H9 (cell line): ENCODE measurements at regions not wholly inside any gene's neighbourhood (a gene's known extent, or its start where the extent isn't known, plus 50 kb on each side); places are given as distances from the start of the nearest gene placed in this dataset.

ENCODE experiments used
- DNase-seq: peaks from one replicate; pipeline ENCODE4 v3.0.0-alpha.2; 2017
- H2AFZ ChIP-seq: one replicate; pipeline ENCODE4 v1.6.1; 2013; ENCODE audit warnings: mild to moderate bottlenecking, low read length, control low read depth, moderate library complexity
- H2AK5ac ChIP-seq: 2 replicates; pipeline ENCODE4 v1.6.1; 2013; ENCODE audit warnings: low read length, control low read depth, mixed read lengths; ENCODE audit not compliant: insufficient read length
- H2BK120ac ChIP-seq: one replicate; pipeline ENCODE4 v1.6.1; 2013; ENCODE audit warnings: low read depth, mild to moderate bottlenecking, low read length, control low read depth, inconsistent platforms; ENCODE audit not compliant: poor library complexity, severe bottlenecking
- H2BK12ac ChIP-seq: 2 replicates; pipeline ENCODE4 v1.6.1; 2013; ENCODE audit warnings: low read length, control low read depth, mixed read lengths, low read depth; ENCODE audit not compliant: insufficient read length
- H2BK15ac ChIP-seq: 2 replicates; pipeline ENCODE4 v1.6.1; 2013; ENCODE audit warnings: low read depth, low read length, control low read depth
- H2BK20ac ChIP-seq: one replicate; pipeline ENCODE4 v1.6.1; 2013; ENCODE audit warnings: low read depth, mild to moderate bottlenecking, low read length, control low read depth, inconsistent platforms; ENCODE audit not compliant: poor library complexity, severe bottlenecking
- H2BK5ac ChIP-seq: 2 replicates; pipeline ENCODE4 v1.6.1; 2013; ENCODE audit warnings: low read length, control low read depth, mixed read lengths; ENCODE audit not compliant: insufficient read length
- H3K14ac ChIP-seq: 2 replicates; pipeline ENCODE4 v1.6.1; 2013; ENCODE audit warnings: low read length, control low read depth; ENCODE audit not compliant: insufficient read depth
- H3K18ac ChIP-seq: 2 replicates; pipeline ENCODE4 v1.6.1; 2013; ENCODE audit warnings: low read depth, mild to moderate bottlenecking, mixed read lengths, low read length, control low read depth; ENCODE audit not compliant: insufficient read length
- H3K23ac ChIP-seq: 2 replicates; pipeline ENCODE4 v1.6.1; 2013; ENCODE audit warnings: low read length, control low read depth, mixed read lengths, low read depth; ENCODE audit not compliant: insufficient read length
- H3K23me2 ChIP-seq: 2 replicates; pipeline ENCODE4 v1.6.1; 2013; ENCODE audit warnings: low read depth, mild to moderate bottlenecking, mixed read lengths, low read length, control low read depth; ENCODE audit not compliant: insufficient read length, poor library complexity, severe bottlenecking
- H3K27ac ChIP-seq: 2 replicates; pipeline ENCODE4 v1.5.1; 2013; ENCODE audit warnings: low read length, control low read depth, mixed read lengths, low read depth; ENCODE audit not compliant: insufficient read length
- H3K27me3 ChIP-seq: 2 replicates; pipeline ENCODE4 v1.6.1; 2013; ENCODE audit warnings: low read length, control low read depth, inconsistent platforms; ENCODE audit not compliant: insufficient read depth
- H3K4ac ChIP-seq: 2 replicates; pipeline ENCODE4 v1.6.1; 2013; ENCODE audit warnings: low read depth, mild to moderate bottlenecking, control low read depth, inconsistent platforms, low read length, moderate library complexity
- H3K4me1 ChIP-seq: 2 replicates; pipeline ENCODE4 v1.6.1; 2013; ENCODE audit warnings: low read length, control low read depth, inconsistent platforms; ENCODE audit not compliant: insufficient read depth
- H3K4me2 ChIP-seq: 2 replicates; pipeline ENCODE4 v1.6.1; 2013; ENCODE audit warnings: low read length, control low read depth, mixed read lengths; ENCODE audit not compliant: insufficient read length, insufficient read depth
- H3K56ac ChIP-seq: 2 replicates; pipeline ENCODE4 v1.6.1; 2013; ENCODE audit warnings: low read depth, mild to moderate bottlenecking, mixed read lengths, low read length, control low read depth; ENCODE audit not compliant: insufficient read length
- H3K79me1 ChIP-seq: 2 replicates; pipeline ENCODE4 v1.6.1; 2013; ENCODE audit warnings: low read depth, mild to moderate bottlenecking, moderate library complexity, low read length, control low read depth, inconsistent platforms; ENCODE audit not compliant: insufficient read depth, poor library complexity, severe bottlenecking
- H3K79me2 ChIP-seq: 2 replicates; pipeline ENCODE4 v1.6.1; 2013; ENCODE audit warnings: low read length, control low read depth, inconsistent platforms; ENCODE audit not compliant: insufficient read depth
- H3K9ac ChIP-seq: 2 replicates; pipeline ENCODE4 v1.6.1; 2013; ENCODE audit warnings: low read length, control low read depth, mixed read lengths; ENCODE audit not compliant: insufficient read length; ENCODE audit errors: extremely low read depth
- H3K9me3 ChIP-seq: one replicate; pipeline ENCODE4 v1.6.1; 2013; ENCODE audit warnings: low read depth, low read length, inconsistent platforms; ENCODE audit not compliant: control insufficient read depth
- H3T11ph ChIP-seq: one replicate; pipeline ENCODE4 v1.6.1; 2013; ENCODE audit warnings: mild to moderate bottlenecking, low read length, control low read depth, inconsistent platforms
- H4K20me1 ChIP-seq: one replicate; pipeline ENCODE4 v1.6.1; 2013; ENCODE audit not compliant: control insufficient read depth, insufficient read length, insufficient read depth
- H4K5ac ChIP-seq: 2 replicates; pipeline ENCODE4 v1.6.1; 2013; ENCODE audit warnings: low read depth, mild to moderate bottlenecking, mixed read lengths, low read length, control low read depth; ENCODE audit not compliant: insufficient read length
- H4K8ac ChIP-seq: replicated peaks from 2 replicates; pipeline ENCODE4 v1.6.1; 2013; ENCODE audit warnings: low read length, control low read depth, mixed read lengths, low read depth; ENCODE audit not compliant: insufficient read length
- H4K91ac ChIP-seq: 2 replicates; pipeline ENCODE4 v1.6.1; 2013; ENCODE audit warnings: low read depth, mild to moderate bottlenecking, moderate library complexity, mixed read lengths, low read length, control low read depth; ENCODE audit not compliant: insufficient read length
- H3K27ac Mint-ChIP-seq, 3 experiments: 2 replicates in 2 of 3; 3 replicates in 1 of 3; pipeline ENCODE4 v1.8.0; 2020 to 2021; ENCODE audit warnings: mixed read lengths in 3 of 3, mild to moderate bottlenecking in 1 of 3, moderate library complexity in 1 of 3
- H3K27me3 Mint-ChIP-seq: 2 replicates; pipeline ENCODE4 v1.8.0; 2021; ENCODE audit warnings: low read depth, mild to moderate bottlenecking, moderate library complexity, mixed read lengths
- H3K36me3 Mint-ChIP-seq, 3 experiments: 2 replicates in 2 of 3; 3 replicates in 1 of 3; pipeline ENCODE4 v1.8.0; 2020 to 2021; ENCODE audit warnings: low read depth in 3 of 3, mixed read lengths in 3 of 3; ENCODE audit not compliant: insufficient read depth in 1 of 3
- H3K4me1 Mint-ChIP-seq, 2 experiments: 2 replicates each; pipeline ENCODE4 v1.8.0; 2020; ENCODE audit warnings: mixed read lengths in 2 of 2
- H3K4me3 Mint-ChIP-seq, 2 experiments: 2 replicates in 1 of 2; 3 replicates in 1 of 2; pipeline ENCODE4 v1.8.0; 2020 to 2021; ENCODE audit warnings: mild to moderate bottlenecking in 2 of 2, mixed read lengths in 2 of 2, moderate library complexity in 1 of 2
- H3K9me3 Mint-ChIP-seq, 2 experiments: 2 replicates in 1 of 2; 3 replicates in 1 of 2; pipeline ENCODE4 v1.8.0; 2020; ENCODE audit warnings: mild to moderate bottlenecking in 2 of 2, mixed read lengths in 2 of 2, moderate library complexity in 1 of 2
- CTCF ChIP-seq: fragments of 200-600 bp; sonication (generic); conservative IDR thresholded peaks from 3 replicates; pipeline ENCODE4 v1.8.0; 2021; ENCODE audit warnings: antibody characterized with exemption, mild to moderate bottlenecking
- WGBS: extraction: QIAGEN DNeasy Blood & Tissue Kit; methylation state at CpG from one replicate; pipeline ENCODE4 v1.1.7; 2013; ENCODE audit warnings: missing lambda C conversion rate, low lambda C conversion rate, mixed read lengths; ENCODE audit not compliant: insufficient read length; ENCODE audit errors: extremely low coverage; 5-methylcytosine and 5-hydroxymethylcytosine counted together

GRCh38 chrX:6961286-6962005 is 186.1 kb upstream of the STS start:
- Histone ChIP-seq H2BK15ac (no peak overlapping the region), H3K79me2 (no peaks in the 10 kb centered on the region), H4K91ac (no peak overlapping the region), H2BK5ac (peak overlapping the region; percentile 16), H3K4me2 (no peak overlapping the region), H2BK12ac (no peak overlapping the region), H3K18ac (no peak overlapping the region), H4K5ac (no peak overlapping the region), H4K20me1 (no peaks in the 10 kb centered on the region), H3K27ac (no peak overlapping the region), H3K14ac (no peak overlapping the region), H3K27me3 (no peaks in the 10 kb centered on the region), H2AK5ac (no peak overlapping the region), H2BK20ac (no peak overlapping the region), H3K56ac (no peak overlapping the region), H2BK120ac (no peak overlapping the region), H4K8ac (no peak overlapping the region), H3K79me1 (no peaks in the 10 kb centered on the region), H3K4ac (no peak overlapping the region), H2AFZ (no peak overlapping the region), H3K23me2 (no peaks in the 10 kb centered on the region), H3K23ac (no peak overlapping the region), H3K4me1 (peaks cover 2% of the 10 kb centered on the region; the same call in 1 of the 2 replicates), H3K9me3 (no peaks in the 10 kb centered on the region), H3T11ph (no peak overlapping the region), H3K9ac (no peak overlapping the region)
- peaks cover 37 to 53% of the 10 kb centered on the region in 2 experiments for H3K4me1 Mint-ChIP-seq
- WGBS = no CpG with 5 or more reads among the region's 2 CpGs
- peaks cover 17 to 40% (median 22%) of the 10 kb centered on the region in 3 experiments for H3K36me3 Mint-ChIP-seq
- peaks cover 3% of the 10 kb centered on the region for H3K27me3 Mint-ChIP-seq
- TF ChIP-seq CTCF = no peak
- H3K9me3 Mint-ChIP-seq = peaks cover 20 to 39% of the 10 kb centered on the region in 2 experiments
- no peak overlapping the region for H3K4me3 Mint-ChIP-seq
- DNase-seq = no peak
- no peak overlapping the region for H3K27ac Mint-ChIP-seq
